HG03432 (cell line): ENCODE measurements at regions not wholly inside any gene's neighbourhood (a gene's known extent, or its start where the extent isn't known, plus 50 kb on each side); places are given as distances from the start of the nearest gene placed in this dataset.

Experiments used
- ATAC-seq: cut with Tn5 transposase; IDR thresholded peaks from one replicate; pipeline ENCODE4 v1.9.1; 2021; ENCODE audit warnings: mild to moderate bottlenecking, moderate library complexity; ENCODE audit not compliant: unreplicated experiment

DNA sequence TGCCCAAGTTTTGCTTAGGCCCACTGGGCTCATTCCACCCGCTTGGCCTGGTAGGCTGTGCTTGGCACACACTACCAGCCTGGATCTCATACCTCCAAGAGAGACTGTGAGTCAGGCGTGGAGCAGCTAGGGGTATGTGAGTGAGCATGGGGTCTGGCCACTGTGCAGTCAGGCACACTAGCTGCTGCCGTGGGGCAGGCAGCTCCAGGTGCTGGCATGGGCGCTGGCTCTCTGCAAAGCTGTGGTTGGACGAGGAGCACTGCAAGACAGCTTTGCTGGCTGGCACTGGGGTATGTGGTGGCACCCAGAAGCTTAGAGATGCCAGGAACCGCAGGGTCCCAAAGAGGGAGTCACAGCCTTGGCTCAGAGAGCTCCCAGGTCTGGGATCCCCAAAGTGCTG, 377.8 kb downstream of the KCTD8 start:
- no peak for ATAC-seq

DNA sequence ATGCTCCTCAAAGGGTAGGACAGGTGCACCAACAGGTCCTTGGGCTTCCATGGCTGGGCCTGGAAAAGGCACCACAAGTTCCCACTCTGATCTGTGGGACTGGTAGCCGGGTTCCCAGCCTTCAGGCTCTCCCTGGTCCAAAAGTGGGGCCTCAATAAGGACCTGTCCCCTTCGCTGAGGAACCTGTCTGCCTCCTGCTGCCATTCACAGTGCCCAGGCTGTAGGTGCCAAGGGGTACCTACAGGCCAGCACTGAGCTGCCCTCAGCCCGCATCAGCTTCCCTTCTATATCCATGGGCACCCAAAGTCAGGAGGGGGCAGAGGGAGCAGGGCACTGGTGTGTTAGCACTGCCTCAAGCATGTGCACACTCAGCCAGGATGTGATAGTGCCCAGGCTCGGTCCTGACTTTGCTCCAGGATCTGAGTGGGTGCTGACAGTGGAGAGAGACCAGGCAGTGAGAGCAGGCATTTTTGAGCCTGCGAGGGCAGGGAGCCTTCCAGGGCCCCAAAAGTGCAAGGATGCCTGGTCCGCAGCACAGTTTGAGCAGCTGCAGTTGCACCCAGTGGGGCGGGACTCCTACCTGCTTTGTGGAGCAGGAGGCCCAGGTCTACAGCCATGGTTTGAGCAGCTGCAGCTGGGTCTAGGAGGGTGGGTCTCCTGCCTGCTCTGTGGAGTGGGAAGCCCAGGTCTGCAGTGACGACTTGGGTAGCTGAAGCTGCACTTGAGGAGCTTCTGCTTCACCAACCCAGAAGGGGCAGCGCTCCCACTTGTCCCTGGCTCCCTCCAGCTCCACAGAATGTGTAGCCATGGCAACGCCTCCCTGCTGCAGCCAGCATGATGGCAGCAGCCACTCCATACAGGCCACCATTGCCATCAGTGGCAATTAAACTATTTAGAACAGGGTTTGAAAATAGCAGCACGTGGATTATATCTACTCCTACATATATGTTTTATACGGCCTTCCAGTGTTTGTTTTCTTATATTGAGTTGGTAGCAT, 376.4 kb downstream of the KCTD8 start:
- ATAC-seq = no peak

DNA sequence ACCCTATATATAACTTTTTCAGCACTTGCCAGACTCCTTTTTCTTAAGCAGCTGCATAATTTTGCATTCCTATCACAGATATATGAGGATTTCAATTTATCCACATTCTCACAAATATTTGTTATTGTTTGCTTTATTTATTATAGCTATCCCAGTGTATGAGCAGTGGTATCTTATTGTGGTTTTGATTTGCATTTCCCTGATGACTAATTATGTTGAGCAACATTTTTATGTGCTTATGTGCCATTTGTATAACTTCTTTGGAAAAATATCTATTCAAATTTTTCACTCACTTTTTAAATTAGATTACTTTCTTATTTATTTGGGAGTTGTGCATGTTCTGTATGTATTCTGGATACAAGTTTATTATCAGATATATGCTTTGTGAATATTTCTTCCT, 361.9 kb downstream of the KCTD8 start:
- no peak for ATAC-seq

DNA sequence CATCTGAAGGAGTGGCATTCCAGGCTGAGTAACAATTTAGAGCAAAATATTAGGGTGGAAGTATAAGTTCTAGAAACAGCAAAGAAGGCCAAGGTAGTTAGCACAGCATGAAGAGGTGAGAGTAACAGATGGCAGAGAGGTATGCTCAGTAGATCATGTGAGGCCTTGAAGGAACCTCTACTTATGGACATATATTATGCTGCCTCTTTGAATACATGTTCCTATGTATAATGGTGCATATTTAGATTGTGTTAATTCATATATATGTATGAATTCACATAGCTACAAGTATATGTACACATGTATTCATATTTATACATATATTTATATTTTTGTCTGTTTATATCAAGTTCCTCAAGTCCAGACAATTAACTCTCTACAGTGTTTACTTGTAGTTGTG, 355.2 kb downstream of the KCTD8 start:
- ATAC-seq = no peak

DNA sequence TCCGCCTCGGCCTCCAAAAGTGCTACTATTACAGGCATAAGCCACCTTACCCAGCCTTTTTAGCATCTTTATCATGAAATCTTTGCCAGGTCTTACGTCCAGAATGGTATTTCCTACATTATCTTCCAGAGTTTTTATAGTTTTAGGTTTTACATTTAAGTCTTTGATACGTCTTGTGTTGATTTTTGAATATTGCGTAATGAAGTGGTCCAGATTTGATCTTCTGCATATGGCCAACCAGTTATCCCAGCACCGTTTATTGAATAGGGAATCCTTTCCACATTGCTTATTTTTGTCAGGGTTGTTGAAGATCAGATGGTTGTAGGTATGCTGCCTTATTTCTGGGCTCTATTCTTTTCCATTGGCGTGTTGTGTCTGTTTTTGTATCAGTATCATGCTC, 349.6 kb downstream of the KCTD8 start:
- ATAC-seq = no peak

DNA sequence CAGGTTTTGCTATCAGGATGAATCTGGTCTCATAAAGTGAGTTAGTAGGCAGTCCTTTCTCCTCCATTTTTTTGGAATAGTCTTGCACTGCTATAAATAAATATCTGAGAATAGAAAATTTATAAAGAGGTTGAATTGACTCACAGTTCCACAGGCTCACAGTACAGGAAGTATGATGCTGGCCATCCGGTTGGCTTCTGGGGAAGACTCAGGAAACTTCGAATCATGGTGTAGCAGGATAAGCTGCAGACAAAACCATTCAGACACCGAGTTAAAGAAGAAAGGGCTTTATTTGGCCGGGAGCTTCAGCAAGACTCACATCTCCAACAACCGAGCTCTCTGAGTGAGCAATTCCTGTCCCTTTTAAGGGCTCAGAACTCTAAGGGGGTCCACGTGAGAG, 348.2 kb downstream of the KCTD8 start:
- ATAC-seq = no peak

DNA sequence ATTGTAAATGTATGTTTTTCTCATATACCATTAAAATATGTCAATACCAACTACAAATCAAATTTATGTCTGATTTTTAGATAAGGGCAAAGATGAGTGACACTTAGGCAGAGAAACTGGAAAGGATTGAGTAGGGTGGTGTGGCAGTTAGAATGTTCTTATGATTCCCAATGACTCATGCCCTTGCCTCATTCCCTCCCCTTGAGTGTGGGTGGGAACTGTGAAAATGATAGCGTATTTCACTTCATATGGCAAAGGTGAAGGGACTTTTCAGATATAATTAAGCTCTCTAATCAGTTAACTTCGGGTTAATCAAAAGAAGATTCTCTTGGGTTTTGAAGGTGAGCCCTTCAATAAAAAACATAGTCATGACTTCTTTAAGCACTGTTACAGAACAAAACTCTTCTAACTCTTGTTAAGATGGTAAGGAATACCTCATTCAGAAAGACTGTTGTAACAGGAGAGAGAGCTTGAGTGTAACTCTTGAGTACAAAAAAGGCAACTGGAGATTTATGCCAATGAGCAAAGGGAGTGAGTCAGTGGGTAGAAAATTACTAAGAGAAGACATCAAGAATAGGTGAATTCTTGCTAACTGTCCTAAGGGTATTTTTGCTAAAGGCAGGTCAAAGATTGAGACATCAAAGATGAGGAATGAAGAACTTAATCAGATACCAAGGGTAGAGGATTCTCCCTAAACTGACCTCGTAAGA, 329.5 kb downstream of the KCTD8 start:
- ATAC-seq = no peak

DNA sequence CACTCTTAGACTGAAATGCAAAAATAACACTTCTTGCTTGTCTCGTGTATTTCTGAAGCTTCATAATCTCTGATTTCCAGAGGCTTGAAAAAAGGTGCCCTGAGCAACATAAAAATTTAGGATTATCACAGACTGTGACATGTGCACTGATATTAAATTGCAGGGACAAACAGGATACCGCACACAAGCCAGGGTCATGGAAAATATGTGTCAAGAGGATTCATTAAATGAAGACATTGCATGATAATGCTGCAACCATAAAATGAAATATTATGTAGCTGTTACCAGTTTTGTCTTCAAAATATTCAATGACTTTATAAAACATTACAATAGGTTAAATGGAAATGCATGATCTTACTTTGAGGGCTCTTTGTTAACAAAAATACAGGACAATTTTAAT, 328.0 kb downstream of the KCTD8 start:
- no peak for ATAC-seq

DNA sequence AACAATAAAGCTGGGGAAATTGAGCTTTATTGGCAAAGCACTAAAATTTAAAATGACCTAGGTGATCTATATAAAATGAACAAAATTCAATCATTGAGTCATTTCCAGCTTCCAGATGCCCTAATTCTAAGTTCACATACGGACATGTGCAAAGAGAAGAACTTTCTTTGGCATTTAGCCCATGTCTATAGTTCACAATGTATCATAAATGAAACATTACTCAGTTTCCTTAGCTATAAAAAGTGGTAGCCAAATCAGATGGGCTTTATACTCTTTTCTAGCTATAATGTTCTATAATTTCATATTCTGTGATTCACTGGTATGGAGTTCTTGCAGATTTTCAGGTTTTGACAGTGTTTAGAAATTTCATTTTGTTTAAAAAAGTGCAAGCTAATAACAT, 327.4 kb downstream of the KCTD8 start:
- no peak for ATAC-seq
